ENCODE measurements at regions not wholly inside any gene's neighbourhood (a gene's known extent, or its start where the extent isn't known, plus 50 kb on each side); places are given as distances from the start of the nearest gene placed in this dataset.
"Not testable (repeated sequence)": the region's sequence is repeated elsewhere in the genome, so short reads cannot be mapped to it uniquely, and the experiment has no call there.

DNA sequence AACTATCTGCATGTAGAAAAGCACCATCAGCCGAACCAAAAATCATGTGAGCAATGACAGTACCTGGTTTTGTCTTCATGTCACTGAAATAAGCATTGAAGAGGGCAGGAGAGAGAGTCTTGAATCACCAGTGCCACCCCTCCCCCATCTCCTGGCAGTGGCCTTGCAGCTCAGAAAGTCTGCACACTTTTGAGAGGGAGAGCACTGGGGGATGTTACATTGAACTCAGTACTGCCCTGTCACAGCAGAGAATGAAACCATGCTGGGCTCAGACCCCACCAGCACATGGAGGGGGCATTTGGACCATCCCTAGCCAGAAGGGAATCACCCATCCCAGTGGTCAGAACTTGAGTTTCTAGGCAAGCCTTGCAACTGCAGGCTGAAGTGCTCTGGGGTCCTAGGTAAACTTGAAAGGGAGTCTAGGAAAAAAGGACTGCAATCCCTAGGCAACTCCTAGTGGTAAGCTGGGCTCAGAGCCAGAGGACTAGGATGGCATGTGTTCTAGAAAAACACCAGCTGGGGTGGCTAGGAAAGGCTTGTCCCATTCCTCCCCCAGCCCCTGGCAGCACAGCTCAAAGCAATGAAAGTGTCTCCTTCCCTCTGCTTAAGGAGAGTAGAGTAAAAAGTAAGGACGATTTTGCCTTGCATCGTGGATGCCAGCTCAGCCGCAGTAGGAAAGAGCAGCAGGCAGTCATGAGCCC, 259.9 kb upstream of the MYT1L start:
- DNase-seq (ENCODE audit: low spot score) = no peak

DNA sequence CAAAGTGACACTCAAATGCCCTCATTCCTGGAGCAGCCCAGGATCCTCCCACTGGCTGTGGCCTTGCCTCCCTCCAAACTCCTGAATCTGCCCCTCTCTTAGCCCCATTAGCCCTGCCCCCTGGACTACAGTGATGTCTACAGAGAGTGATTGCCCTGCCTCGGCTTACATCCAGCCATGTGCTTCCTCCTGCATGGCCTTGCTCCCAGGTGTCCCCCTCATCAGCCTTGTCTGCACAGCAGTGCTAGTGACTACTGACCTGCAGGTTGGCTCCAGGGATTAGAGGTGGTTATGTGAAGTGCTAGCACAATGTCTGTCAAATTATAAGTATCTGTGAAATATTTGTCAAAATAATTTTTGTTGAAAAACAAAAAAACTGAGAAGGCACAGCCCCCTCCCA, 259.1 kb upstream of the MYT1L start:
- no peak for DNase-seq (ENCODE audit: low spot score)

DNA sequence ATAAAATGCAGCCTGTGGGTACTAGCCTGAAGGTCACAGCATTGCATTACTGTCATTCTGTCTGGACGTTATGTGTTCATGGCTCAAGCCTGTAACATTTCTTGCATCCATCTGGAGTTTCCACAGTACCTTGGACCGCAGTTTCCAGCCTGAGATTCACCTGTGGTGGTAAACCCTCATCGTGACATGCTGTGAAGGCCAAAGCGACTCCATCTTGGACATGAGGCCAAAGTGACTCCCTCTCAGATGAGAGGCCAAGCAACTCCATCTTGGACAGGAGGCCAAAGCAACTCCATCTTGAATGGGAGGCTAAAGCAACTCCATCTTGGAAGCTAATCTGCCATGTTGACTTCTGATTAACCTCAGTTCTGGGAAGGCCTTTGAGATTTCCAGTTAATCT, 257.7 kb upstream of the MYT1L start:
- DNase-seq (ENCODE audit: low spot score) = no peak

DNA sequence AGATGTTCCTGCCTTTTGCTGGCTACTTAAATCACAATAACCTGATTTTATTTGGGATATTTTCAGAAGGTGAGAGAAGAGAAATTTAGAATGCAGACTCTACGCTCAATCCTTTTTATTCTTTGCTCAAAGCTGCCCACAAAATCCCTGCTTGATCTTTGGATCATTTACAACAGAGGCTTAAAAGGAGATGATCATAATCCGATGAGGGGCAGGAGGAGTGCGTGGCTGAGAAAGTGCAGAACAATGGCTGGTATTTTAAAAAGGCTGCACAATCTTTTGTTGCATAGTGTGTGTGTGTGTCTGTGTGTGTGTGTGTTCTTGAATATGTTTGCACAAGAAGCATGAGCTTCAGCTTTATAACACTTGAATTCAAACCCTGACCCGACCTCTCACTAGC, 256.3 kb upstream of the MYT1L start:
- DNase-seq (ENCODE audit: low spot score) = no peak

DNA sequence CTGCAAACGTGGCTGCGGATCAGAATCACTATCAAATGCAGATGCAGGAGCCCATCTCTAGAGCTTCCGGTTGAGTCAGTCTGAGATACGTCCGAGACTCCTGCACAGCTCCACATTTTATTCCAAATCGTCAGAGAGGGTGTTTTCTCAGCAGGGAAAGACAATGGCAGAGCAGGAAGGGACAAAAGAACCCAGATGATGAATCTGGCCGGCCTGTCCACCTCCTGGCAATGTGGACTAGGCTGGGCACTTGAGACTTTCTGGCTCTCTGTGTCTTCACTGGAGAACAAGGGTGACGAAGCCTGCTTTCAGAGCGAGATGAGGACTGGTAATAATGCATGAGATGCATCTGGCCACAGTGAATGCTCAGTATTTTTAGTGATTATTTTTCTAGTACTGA, 255.9 kb upstream of the MYT1L start:
- DNase-seq (ENCODE audit: low spot score) = no peak

DNA sequence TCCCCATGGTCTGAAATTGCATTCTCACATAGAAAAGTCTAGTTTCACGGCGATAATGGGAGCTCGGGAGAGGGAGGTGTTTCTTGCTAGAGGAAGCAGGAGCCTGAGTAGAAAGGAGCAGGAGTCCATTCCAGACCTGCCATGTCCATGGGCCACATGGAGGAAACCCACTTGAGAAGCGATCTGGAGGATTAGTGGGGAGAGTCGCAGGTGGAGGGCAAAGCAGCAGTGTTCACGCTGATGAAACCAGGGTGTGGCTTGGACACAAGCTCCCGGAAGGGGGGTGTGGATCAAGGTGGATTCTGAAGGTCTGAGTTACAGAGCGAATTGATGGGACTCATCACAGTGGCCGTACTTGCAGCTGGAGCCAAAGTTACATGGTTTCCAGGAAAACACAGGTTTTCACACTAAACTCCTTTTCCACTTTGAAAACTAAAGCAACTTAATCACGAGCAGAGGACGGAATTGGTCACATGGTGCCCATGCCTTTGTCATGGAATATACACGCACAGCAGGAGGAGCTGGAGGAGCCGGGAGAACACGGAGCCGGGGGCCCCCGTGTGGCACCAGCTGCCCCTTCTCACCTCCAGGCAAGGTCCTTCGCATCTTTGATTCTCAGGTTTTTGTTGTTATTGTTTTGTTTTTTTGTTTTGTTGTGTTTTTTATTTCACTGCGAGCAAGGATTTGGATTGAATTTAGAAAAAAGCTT, 255.1 kb upstream of the MYT1L start:
- DNase-seq (ENCODE audit: low spot score) = no peak

DNA sequence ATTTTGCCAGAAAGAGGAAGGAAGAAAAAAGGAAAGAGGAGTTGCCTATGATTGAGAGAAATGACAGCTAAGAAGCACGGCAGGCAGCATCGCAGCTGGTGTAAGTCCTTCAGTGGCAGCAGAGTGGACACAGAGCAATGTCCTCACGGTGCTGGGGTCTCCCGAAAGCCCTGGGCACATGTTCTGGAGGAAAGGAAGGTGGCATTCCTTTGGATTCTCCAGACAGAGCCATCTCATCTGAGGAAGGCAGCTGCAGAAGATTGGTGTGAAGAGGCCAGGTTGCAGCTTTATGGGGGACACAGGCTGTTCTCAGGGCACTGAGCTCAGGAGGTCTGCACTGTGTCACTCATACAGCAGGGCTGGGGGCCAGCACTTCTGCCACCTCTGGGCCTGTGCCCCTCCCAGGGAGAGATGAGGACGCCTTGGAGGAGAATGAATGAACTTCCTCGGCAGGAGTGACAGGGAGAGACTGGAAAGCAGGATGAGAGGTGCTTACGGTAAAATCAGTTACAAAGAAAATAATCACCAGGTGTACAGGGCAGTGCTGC, 252.0 kb upstream of the MYT1L start:
- DNase-seq (ENCODE audit: low spot score) = no peak

DNA sequence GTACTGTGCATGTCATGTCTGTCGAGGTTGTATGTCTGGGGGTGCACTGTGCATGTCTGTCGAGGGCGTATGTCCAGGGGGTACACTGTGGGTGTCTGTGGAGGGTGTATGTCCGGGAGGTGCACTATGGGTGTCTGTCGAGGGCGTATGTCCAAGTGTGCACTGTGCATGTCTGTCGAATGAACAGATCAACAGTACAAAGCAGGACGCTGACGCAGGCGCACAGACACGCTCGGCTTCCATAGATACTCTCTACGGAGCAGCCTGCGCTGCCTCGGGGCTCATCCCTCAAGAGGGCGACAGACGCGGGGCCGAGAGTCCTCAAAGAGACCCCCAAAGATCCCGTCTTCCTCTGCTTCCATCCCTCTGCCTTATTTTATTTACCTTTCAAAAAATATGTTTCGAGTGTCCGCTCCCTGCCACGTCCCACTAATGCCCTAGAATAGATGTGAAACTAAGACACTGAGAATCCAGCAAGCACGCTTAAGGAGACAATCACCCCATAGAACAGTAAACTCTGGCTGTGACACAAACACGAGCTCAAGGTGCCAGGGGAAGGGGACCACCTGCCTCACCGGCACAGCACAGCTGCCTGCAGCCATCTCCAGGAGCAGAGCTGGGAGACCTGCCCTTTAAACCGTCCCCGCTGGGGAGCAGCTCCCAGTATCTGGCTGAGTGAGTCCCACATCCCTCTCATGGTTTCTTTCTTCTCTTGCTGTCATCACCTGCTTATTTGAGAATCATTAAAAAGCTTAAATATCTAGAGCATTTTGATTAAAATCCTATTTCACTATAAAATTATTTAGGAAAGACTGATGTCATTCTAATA, 250.5 kb upstream of the MYT1L start:
- no peak for DNase-seq (ENCODE audit: low spot score)

DNA sequence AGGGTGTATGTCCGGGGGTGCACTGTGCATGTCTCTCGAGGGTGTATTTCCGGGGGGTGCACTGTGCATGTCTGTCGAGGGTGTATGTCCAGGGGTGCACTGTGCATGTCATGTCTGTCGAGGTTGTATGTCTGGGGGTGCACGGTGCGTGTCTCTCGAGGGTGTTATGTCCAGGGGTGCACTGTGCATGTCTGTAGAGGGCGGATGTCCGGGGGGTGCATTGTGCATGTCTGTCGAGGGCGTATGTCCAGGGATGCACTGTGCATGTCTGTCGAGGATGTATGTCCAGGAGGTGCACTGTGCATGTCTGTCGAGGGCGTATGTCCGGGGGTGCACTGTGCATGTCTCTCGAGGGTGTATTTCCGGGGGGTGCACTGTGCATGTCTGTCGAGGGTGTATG, 249.8 kb upstream of the MYT1L start:
- DNase-seq (ENCODE audit: low spot score) = not testable (repeated sequence)

DNA sequence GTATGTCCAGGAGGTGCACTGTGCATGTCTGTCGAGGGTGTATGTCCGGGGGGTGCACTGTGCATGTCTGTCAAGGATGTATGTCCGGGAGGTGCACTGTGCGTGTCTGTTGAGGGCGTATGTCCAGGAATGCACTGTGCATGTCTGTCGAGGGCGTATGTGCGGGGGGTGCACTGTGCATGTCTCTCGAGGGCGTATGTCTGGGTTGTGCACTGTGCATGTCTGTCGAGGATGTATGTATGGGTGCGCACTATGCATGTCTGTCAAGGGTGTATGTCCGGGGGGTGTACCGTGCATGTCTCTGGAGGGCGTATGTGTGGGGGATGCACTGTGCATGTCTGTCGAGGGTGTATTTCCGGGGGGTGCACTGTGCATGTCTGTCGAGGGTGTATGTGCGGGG, 249.3 kb upstream of the MYT1L start:
- DNase-seq (ENCODE audit: low spot score) = no peak

DNA sequence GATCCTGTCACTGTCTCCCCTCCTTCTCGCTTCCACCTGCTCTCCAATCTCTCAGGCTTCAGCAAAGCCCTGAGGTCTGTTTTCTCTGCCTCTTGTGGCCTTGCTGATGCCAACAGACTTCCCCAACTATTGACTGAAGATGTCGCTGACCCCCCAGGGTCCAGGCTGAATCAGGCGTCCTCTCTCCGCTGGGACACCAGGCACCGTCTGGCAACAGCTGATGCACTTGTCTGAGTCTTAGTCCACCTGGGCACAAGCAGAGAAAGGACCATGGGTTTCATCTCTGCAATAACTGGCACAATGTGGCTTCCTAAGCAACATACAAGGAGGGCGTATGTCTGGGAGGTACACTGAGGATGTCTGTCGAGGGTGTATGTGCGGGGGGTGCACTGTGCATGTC, 248.7 kb upstream of the MYT1L start:
- no peak for DNase-seq (ENCODE audit: low spot score)

DNA sequence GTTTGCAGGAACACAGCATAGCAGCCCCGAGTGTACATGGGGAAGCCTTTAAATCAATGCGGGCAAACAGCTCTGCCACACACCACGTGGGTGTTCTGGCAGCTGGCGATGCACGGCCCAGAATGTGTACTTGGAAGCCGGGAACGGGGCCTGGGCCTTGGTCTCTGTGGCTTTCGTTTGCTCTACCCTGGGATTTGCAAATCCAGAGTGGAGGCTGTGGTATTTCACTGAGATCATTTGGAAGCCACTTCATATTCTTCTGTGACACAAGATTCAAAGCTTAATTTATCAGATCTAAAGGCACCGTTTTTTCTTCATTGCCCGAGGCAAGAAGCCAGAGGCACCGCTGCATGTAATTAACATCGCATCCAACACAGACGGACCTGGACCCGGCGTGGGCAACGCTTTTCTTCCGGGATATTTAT, 246.3 kb upstream of the MYT1L start:
- no peak for DNase-seq (ENCODE audit: low spot score)

DNA sequence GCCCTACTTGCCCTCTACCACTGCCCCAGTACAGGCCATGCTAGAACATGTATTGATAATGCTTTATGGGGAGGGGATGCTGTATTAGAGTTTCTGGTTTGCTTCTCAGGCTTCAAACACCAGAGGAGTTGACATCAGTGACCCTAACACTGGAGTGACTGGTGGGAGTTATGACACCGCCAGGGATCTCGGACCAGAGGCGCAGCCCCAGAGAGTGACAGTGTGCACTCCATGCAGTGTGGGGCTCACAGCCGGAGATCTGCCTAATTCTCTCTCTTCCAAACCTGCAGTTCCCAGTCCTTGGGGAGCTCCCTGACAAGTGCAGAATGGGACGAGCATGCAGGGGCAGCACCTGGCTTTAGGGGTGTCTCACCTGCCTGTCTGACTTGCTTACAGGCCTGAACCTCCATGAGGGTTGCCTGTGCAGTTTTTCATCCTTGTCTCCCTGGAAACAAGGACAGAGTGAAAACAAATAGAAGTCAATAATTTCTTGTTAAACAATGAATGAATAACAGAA, 244.9 kb upstream of the MYT1L start:
- no peak for DNase-seq (ENCODE audit: low spot score)

DNA sequence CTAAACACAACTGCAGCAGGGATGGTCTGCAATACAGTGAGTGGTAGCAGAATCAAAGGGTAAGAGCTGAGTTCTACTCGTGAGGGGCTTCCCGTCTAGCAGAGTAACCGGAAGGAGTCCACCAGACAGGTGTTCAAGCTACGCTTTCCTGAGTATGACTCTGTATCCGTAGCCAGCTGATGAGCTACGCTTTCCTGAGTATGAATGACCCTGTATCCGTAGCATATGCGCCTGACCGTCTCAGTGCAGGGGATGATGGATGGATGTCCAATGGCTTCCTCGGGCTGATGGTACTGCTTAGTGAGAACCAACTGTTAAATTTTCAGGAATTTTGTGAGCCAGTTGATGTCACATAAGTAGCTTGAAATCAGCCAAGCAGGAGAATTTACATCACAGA, 244.1 kb upstream of the MYT1L start:
- DNase-seq (ENCODE audit: low spot score) = no peak

DNA sequence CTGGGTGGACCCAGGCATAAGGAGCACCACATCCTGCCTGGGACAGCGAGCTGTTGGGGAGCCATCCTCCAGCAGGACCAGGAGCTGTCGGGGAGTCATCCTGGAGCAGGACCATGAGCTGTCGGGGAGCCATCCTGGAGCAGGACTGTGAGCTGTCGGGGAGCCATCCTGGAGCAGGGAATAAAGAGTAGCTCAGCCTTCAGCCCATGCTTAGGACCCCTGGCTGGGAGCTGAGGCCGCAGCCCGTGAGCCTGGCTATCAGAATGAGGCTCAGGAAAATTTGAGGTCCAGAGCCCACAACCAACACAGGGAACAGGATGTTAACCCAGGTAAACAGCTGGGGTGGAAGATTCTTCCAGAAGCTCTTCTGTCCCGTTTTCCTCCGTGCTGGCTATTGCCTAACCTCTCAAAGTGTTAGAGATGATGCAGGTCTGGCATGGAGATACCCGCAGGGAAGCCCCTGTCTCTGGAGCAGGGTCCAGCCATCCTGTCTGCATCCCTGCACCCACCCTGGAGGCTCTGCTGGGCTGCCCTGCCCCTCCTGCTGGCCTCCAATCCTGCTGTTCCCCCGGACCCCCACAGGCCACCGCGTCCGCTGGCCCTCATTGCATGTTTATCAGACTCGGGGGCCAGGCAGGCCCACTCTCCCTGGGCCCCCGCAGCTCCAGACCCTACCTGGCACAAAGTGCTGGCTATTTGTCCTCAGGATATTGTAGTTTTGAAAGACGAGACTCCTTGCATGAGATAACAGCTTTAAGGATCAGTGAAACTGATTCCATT, 243.5 kb upstream of the MYT1L start:
- DNase-seq (ENCODE audit: low spot score) = no peak

DNA sequence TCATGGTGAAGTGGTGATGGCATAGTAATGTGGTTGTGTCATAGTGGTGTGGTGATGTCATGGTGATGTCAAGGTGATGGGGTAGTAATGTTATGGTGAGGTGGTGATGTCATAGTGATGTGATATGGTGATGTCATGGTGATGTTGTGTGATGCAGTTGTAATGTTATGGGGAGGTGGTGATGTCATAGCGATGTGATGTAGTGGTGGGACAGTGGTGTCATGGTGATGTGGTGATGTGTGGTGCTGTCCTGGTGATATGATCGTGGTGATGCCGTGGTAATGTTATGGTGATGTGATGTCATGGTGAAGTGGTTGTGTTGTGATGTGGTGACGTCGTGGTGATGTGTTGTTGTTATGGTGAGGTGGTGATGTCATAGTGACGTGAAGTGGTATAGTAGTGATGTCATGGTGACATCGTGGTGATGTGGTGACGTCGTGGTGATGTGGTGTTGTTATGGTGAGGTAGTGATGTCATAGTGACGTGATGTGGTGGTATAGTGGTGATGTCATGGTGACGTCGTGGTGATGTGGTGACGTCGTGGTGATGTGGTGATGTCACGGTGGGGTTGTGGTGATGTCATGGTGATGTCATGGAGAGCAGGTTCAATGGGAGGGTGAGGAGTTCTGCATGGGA, 242.7 kb upstream of the MYT1L start:
- DNase-seq (ENCODE audit: low spot score) = no peak

DNA sequence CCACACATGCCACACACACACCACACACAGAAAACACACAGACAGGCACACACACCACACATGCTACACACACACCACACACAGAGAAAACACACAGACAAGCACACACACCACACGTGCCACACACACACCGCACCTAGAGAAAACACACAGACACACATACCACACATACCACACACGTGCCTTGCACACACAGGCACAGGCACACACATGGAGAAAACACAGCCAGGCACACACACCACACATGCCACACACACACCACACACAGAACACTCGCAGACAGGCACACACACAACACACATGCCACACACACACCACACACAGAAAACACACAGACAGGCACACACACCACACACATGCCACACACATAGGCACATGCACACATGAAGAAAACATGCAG, 242.1 kb upstream of the MYT1L start:
- no peak for DNase-seq (ENCODE audit: low spot score)

DNA sequence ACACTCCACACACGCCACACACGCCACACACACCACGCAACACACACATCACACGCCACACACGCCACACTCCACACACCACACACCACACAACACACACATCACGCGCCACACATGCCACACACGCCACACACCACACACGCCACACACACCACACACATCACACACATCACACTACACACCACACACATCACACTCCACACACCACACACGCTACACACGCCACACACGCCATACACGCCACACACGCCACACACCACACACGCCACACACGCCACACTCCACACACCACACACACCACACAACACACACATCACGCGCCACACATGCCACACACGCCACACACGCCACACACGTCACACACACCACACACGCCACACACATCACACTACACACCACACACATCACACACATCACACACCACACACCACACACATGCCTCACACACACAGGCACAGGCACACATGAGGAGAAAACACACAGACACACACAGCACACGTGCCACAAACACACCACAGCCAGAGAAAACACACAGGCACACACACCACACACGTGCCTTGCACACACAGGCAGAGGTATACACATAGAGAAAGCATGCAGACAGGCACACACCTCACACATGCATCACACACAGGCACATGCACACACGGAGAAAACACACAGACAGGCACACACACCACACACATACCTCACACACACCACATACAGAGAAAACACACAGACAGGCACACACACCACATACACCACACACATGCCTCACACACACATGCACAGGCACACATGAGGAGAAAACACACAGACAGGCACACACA, 241.5 kb upstream of the MYT1L start:
- no peak for DNase-seq (ENCODE audit: low spot score)

DNA sequence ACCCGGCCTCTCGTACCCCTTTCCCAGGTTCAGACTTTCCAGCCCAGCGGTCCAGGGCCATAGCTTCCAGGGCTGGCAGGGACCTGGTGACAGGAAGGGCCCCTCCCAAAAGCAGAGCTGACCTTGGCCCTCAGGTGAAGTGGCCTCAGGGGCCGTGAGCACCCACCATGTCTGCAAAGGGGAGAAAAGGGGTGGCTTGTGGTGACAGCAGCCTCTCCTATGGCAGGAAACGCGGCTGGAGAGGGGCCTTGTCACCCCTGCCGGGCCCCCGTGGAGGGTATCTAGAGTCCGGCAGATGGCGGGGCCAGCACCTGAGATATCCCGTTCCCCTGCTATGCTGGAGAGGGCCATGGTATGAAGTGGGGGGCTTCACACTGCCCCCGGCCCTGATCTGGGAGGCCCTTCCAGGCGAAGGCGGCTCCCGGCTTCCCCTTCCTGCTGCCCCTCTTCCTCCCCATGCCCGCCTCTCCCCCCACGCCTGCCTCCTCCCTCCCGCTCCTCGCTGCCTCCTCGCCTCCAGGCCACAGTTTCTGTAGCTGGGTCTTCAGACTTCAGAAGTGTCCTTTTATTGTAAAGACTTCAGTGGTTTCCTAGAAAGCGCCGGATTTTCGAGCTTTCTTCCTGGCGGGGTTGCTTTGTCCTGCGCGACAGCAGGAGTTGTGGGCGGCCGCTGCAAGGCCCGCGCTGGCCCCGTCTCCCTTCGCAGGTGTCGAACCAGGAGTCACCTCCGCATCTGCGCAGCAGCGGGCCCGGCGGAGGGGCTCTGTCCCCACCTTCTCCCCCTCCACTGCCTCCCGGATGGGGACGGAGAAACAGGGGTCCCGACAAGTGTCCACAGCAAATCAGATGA, 240.5 kb upstream of the MYT1L start:
- no peak for DNase-seq (ENCODE audit: low spot score)

Data from AG20443 (cell line).